H7 (cell line): ENCODE measurements at regions not wholly inside any gene's neighbourhood (a gene's known extent, or its start where the extent isn't known, plus 50 kb on each side); places are given as distances from the start of the nearest gene placed in this dataset.

Source experiments
- DNase-seq: peaks from one replicate; pipeline ENCODE4 v3.0.0; 2012
- H3K27me3 ChIP-seq: 2 replicates; pipeline ENCODE4 v1.6.0; 2011; ENCODE audit warnings: mild to moderate bottlenecking, low read length; ENCODE audit not compliant: control insufficient read depth, insufficient read depth
- H3K36me3 ChIP-seq: replicated peaks from 2 replicates; pipeline ENCODE4 v1.5.1; 2011; ENCODE audit warnings: low read length; ENCODE audit not compliant: control insufficient read depth, insufficient read depth
- H3K4me3 ChIP-seq: 2 replicates; pipeline ENCODE4 v1.5.1; 2011; ENCODE audit warnings: low read depth, mild to moderate bottlenecking, control low read depth, low read length, moderate library complexity; ENCODE audit not compliant: insufficient read depth

DNA sequence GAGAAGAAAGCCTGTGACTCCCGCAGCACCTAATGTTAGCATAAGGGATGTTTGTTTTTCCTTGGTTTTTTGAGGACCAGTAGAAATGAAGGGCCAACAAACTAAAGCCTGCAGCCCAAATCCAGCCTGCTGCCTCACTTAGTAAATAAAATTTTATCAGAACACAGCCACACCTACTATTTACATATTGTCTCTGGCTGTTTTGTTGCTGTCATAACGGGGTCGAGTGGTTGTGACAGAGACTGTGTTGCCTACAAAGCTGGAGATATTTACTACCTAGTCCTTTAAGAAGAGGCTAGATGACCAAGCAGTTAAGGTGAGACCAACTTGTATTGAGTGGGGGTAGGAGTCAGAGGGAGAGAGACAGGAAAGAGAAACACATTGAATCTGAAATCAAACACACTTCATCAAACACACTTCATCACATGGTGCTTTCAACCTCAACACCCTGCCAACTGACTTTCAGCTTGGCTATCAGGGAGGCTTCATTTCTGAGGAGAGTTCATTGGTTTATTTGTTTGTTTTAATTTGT lies 546.3 kb upstream of the CDH11 start:
- H3K36me3 ChIP-seq: no peaks in the 10 kb centered on the region
- no peaks in the 10 kb centered on the region for H3K27me3 ChIP-seq
- no peak overlapping the region for H3K4me3 ChIP-seq
- no peak for DNase-seq

DNA sequence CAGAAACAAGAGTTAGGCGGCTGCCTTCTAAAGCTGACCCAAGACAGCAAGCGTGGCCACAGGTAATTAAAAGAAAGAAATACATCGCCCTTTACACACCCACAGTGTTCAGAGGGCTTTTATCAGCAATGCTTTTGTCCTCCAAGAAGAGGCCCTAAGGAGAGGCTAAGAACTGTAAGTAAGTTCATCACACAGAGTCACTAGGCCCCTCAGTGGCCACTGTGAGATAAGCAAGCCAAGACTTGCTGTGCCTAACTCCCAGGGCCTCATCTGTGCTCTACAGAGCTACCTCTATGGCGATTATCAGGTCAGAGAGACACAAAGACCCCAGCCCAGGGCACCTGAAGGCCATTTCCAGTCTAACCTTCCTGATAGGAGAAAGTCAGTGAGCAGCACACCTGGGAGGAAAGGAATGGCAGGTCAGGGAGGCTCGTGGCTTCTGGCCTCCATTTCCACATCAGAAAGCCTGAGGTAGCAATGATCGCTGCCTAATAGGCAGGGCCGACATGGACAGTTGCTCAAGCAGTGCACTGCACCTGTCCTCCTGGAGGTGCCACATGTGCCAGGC lies 545.2 kb upstream of the CDH11 start:
- peak; percentile 32 for DNase-seq
- H3K27me3 ChIP-seq: no peaks in the 10 kb centered on the region
- H3K4me3 ChIP-seq: no peak overlapping the region
- no peaks in the 10 kb centered on the region for H3K36me3 ChIP-seq

DNA sequence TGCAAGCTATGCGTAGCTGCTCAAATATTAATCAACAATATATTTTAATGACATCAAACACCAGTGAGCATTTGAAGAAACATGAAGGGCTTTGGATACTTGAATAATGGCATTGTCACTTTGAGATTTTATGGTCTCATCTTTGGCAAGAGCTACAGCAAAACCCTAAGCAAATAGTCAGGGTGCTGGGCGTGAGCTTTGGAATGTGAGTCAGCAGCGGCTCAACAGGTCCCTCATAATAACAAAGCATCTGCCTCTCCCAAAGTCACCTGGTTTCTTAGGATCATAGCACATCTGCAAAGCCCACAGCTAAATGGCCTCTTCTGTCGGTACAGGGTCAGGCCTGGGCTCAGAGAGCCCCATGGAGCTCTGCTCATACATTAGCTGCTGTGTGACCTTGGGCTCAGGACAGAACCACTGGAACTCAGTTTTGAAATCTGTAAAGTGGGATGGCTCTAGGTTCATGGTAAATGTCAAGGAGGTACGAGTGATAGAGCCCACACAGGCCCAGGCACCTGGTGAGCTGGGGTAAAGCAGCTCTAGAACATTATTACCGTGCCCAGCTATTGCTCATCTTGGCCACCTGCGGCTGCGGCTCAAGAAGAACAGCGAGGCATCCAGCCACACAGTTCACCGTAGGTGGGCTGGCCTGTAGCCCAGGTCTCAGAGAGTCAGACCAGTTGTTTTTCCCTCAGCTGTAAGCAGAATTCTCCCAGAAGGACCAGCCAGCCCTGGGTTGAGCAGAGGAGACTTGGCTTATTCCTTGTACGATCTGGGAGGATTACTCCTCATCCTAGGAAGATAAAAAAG lies 544.5 kb upstream of the CDH11 start:
- DNase-seq: no peak
- no peak overlapping the region for H3K4me3 ChIP-seq
- H3K27me3 ChIP-seq: no peaks in the 10 kb centered on the region
- H3K36me3 ChIP-seq: no peaks in the 10 kb centered on the region

DNA sequence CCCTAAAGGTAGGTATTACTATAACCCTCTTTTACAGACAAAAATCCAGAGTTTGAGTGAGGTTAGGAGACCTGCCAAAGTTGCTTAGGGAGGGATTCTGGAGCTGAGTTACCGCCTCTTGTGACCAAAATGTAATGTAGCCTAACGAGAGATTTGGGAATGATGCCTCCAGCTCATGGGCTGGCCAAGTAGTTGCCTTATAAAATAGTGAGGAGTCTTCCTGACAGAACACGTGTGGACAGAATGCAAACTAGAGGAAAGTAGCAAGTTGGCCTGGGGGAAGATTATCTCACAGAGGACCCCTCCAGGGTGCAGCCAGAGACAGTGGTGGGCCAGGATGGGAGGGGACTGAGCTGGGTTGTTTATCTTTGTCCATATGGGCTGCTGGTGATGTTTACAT lies 543.7 kb upstream of the CDH11 start:
- Histone ChIP-seq H3K4me3 (no peak overlapping the region), H3K36me3 (no peaks in the 10 kb centered on the region), H3K27me3 (no peaks in the 10 kb centered on the region)
- no peak for DNase-seq

DNA sequence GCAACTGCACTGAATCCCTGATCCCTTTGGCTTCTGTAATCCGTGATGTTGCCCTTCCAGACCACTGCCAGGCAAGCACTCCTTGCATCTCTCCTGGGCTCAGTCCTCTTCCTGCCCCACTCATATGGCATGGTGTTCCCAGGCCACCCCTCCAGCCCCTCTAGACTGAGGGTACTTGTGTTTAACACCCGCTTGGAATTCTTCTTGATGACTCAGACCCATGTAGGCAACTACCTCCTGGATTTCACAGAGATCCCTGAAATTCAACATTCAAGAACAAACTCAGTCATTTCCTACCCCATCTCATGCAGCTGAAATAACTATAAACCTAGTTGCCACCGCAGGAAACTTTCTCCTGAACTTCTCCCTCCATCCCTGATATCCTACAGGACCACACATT lies 541.9 kb upstream of the CDH11 start:
- no peak for DNase-seq
- no peaks in the 10 kb centered on the region for H3K36me3 ChIP-seq
- H3K27me3 ChIP-seq: no peaks in the 10 kb centered on the region
- H3K4me3 ChIP-seq: no peak overlapping the region

DNA sequence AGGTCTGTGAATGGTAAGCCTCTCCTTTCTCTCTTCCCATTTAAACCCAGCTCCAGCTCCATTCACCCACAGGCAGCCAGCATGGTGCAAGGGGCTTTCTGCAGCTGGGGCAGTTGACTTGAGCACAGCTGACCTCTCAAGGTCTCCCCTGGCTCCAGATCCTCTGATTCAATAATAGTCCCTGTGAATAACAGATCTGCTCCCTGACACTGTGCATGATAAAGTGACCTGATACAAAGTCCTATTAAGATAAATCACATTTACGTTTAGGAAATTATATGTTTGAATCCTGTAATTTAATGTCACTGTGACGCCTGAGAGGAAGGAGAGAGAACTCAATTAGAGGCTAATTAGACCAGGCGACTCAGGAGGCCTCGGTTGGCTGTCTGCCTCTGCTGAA lies 540.4 kb upstream of the CDH11 start:
- Histone ChIP-seq H3K36me3 (no peaks in the 10 kb centered on the region), H3K27me3 (no peaks in the 10 kb centered on the region), H3K4me3 (no peak overlapping the region)
- no peak for DNase-seq

DNA sequence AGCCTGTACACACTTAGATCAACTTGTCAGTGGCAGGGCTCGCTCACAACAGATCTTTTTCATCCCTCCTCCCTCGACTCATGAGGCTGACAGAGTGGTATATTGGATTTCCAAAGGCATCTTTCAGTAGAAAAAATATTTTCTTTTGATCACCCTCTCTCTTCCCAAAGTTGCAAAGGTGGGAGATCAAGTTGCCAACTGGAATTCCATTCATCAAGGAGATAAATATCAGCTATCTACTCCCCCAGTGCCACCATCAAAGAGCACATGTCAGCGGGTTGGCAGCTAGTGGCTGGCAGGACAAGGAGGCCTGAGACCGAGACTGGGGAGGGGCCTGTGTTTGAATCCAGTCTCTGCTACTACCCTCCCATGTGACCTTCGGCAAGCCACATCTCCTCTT lies 539.7 kb upstream of the CDH11 start:
- DNase-seq: no peak
- no peaks in the 10 kb centered on the region for H3K36me3 ChIP-seq
- H3K27me3 ChIP-seq: no peaks in the 10 kb centered on the region

DNA sequence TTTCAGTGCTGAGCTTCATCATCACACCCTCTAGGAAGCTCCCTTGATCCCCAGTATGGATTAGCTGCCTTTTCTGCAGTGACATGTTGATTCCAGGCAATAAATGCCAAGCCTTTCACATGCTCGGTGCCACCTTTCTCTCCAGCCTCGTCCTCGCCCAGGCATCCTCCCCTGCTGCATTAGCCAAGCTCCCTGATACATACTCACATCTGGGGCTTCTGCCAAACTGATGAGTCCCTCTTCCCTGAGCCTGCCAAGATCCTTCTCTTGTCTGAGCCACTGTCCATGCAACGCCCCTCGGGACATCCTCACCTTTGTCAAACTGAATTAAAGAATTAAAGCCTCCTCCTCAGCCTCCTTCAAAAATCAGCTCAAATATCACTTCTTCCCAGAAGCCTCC lies 538.5 kb upstream of the CDH11 start:
- Histone ChIP-seq H3K4me3 (no peak overlapping the region), H3K27me3 (no peaks in the 10 kb centered on the region), H3K36me3 (no peaks in the 10 kb centered on the region)
- DNase-seq: no peak

More for the DNA sequence above, 539.7 kb upstream of the CDH11 start:
- H3K4me3 ChIP-seq: no peak overlapping the region

DNA sequence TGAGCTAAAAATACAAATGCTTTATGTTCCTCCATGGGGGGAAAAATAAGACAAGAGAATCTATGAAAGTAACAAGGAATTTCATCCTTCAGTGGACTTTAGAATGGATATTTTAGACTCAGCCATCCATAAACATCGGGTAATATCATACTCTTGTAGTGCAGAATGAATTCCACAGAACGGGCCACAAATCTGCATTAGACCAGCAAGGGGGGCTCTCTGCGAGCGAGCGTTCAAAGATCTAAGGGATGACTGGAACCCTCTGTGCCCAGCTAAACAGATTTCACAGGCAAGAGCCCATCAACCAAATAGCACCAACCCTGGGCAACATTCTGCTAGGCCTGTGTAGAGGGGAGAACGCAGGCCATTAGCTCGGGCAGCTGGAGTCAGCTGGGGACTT lies 537.9 kb upstream of the CDH11 start:
- no peaks in the 10 kb centered on the region for H3K36me3 ChIP-seq
- no peaks in the 10 kb centered on the region for H3K27me3 ChIP-seq
- H3K4me3 ChIP-seq: no peak overlapping the region

DNA sequence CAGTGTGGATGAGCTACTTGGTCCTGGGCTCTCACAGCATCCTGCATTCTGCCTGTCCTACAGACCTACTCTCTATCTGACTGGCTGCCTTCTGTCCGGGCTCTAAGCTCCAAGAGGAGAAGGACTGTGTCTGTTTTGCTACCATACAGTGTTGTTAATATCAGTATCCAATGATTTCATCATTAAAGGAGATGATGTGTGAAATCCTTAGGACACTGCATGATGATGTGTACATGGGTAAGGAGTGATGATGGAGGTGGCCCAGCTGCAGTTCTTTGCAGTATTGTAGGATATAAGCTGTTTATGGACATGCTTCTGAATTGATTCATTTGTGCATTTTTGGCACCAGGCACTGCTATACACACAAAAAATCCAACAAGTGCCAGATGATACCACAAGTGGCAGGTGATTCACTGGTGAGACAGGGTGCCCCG lies 536.9 kb upstream of the CDH11 start:
- no peak for DNase-seq
- no peak overlapping the region for H3K4me3 ChIP-seq
- H3K36me3 ChIP-seq: no peaks in the 10 kb centered on the region
- no peaks in the 10 kb centered on the region for H3K27me3 ChIP-seq

More for the DNA sequence above, 537.9 kb upstream of the CDH11 start:
- no peak for DNase-seq

DNA sequence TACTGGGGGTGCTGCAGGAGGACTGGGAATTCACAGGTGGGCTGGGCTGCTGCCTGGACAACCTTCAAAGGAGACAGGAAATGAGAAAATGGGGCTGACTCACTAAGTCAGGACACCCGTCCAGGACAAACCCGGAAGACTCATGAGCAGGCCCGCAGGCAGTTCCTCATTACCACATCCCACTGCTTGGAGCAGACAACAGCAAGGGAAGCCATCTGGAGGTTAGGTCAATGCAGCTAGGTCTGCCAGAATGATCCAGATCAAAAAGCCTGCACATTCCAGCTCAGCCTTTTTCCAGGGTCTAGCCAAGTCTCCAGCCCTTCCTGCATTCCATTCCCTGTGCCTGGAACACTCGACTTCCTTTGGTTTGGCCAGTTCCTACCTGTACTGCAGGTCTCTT lies 536.5 kb upstream of the CDH11 start:
- Histone ChIP-seq H3K4me3 (no peak overlapping the region), H3K27me3 (no peaks in the 10 kb centered on the region), H3K36me3 (no peaks in the 10 kb centered on the region)
- no peak for DNase-seq

DNA sequence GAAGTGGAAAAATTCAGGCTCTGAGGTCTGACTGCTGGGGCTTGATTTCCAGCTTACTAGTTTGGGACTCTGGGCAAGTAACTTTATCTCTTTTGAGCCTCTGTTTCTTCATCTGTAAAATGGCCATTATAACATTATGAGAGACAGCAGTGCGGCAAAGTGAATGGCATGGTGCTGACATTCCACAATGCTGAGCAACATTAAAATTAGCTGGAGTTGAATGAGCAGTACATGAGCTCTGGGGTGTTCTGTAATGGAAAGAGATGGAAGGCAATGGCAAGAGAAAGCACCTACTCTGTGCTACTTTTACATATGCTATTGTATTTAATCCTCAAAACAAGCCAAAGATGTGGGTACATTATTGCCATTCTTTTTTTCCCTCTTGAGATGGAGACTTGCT lies 535.7 kb upstream of the CDH11 start:
- DNase-seq: no peak
- Histone ChIP-seq H3K27me3 (no peaks in the 10 kb centered on the region), H3K4me3 (no peak overlapping the region), H3K36me3 (no peaks in the 10 kb centered on the region)

DNA sequence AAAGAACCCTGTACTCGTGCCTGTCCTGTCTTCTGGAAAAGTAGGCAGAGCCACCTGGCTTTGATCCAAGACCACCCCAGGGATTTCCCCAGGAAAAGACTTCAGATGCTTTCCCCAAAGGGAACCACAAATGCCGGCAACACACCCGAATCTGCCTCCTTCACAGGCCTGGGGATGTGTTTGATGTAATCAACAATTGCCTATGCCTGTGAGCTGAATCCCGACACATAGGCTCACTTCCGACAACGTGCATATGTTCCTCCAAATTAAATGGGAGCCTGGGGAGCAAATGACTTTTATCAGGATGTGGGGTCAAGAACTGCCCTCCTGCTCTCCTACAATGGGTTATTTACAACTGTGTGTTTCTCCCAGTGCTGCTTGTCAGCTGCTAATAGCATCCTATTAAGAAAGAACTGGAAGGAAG lies 535.2 kb upstream of the CDH11 start:
- H3K4me3 ChIP-seq: no peak overlapping the region
- DNase-seq: no peak
- no peaks in the 10 kb centered on the region for H3K36me3 ChIP-seq
- no peaks in the 10 kb centered on the region for H3K27me3 ChIP-seq

DNA sequence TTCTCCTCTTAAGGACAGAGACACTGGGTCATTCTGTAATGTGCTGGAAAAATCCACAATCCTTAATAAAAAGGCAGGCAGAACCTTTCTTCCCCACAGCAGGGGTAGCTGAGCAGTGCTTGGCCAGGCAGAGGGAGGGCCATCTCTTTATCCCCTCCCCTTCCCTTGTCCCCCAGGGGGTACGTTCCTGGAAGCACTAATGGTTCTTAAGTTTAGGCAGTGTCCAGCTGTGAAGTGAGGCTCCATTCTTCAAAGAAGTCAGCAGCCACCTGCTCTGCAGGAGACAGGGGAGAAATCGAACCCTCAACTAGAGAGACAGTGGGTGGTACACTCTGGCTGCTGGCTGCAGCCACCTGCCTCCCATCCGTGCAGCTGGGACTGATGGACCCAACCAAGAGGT lies 533.9 kb upstream of the CDH11 start:
- no peak for DNase-seq
- Histone ChIP-seq H3K4me3 (no peak overlapping the region), H3K36me3 (no peaks in the 10 kb centered on the region), H3K27me3 (no peaks in the 10 kb centered on the region)

DNA sequence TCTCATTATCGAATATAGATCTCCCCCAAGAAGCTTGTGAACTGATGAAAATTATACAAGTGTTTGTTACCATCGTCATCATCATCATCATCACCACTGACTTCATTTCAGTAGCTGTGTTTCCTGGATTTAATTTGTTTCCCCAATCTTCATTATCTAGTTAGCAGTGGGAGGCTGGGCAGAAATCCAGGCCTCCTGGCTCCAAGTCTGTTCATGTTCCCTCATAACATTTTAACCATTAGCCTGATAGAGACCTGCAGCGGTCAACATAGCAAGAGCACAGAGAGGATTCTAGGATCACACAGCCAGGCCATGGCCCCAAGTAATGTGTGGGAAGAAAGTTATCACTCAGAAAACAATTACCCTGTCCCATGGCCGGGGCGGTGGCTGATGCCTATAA lies 526.2 kb upstream of the CDH11 start:
- no peak for DNase-seq
- H3K4me3 ChIP-seq: no peak overlapping the region
- no peaks in the 10 kb centered on the region for H3K36me3 ChIP-seq
- no peaks in the 10 kb centered on the region for H3K27me3 ChIP-seq
